ENCODE measurements at regions not wholly inside any gene's neighbourhood (a gene's known extent, or its start where the extent isn't known, plus 50 kb on each side); places are given as distances from the start of the nearest gene placed in this dataset.

- no peak overlapping the region for H3K4me3 ChIP-seq (ENCODE audit: low read depth, low read length)
- CTCF ChIA-PET = no interaction called here
These were observed 211.8 kb downstream of the MATN1 start for GRCh38 chr1:30511563-30511962.

DNA sequence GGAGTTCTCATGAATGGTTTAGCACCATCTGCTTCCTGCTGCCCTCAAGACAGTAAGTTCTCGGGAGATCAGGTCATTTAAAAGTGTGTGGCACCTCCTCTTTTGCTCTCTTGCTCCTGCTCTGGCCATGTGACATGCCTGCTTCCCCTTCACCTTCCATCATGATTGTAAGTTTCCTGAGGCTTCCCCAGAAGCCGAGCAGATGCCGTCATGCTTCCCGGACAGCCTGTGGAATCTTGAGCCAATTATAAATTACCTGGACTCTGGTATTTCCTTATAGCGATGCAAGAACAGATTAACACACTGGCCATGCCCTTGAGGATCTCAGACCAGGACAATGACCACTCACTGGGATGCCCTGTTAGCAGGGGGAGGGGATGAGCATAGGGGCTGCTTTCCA, 212.3 kb downstream of the MATN1 start:
- DNase-seq = no peak
- BruUV-seq (replicated peaks) = no TSS peak
- Mint-ChIP-seq H3K4me3 (ENCODE audit: unreplicated experiment) (no peak overlapping the region), H3K27ac (ENCODE audit: unreplicated experiment) (no peak overlapping the region), H3K27me3 (ENCODE audit: insufficient read depth, unreplicated experiment) (peaks cover 8% of the 10 kb centered on the region), H3K36me3 (ENCODE audit: insufficient read depth, unreplicated experiment) (no peaks in the 10 kb centered on the region), H3K9me3 (ENCODE audit: unreplicated experiment) (no peaks in the 10 kb centered on the region), H3K4me1 (ENCODE audit: low read depth, unreplicated experiment) (no peaks in the 10 kb centered on the region)
- H3K4me3 ChIP-seq (ENCODE audit: low read depth, low read length) = no peak overlapping the region
- no peaks in the 10 kb centered on the region for H3K4me1 ChIP-seq
- ChIA-PET CTCF (no interaction called here), POLR2A (no interaction called here)
- H3K27me3 ChIP-seq (replicated peaks; ENCODE audit: control insufficient read depth, insufficient read depth, low read length) = no peaks in the 10 kb centered on the region
- no peak for TF ChIP-seq CTCF (IDR thresholded peaks at IDR 0.05; ENCODE audit: insufficient read depth in 1 of 2, low read depth in 1 of 2, low read length in 1 of 2, severe bottlenecking in 1 of 2, unreplicated experiment in 1 of 2)
- intact Hi-C loops (cut with micrococcal nuclease; ENCODE audit: unreplicated experiment) = no loop called here
- no peaks in the 10 kb centered on the region for H3K9me3 ChIP-seq
- no peaks in the 10 kb centered on the region for H3K36me3 ChIP-seq (ENCODE audit: control insufficient read depth, insufficient read depth, low read length)

More at GRCh38 chr1:30511563-30511962, 211.8 kb downstream of the MATN1 start:
- POLR2A ChIA-PET = no interaction called here
- no peaks in the 10 kb centered on the region for H3K36me3 Mint-ChIP-seq (ENCODE audit: insufficient read depth, unreplicated experiment)
- no peak for DNase-seq
- no peak overlapping the region for H3K27ac Mint-ChIP-seq (ENCODE audit: unreplicated experiment)
- H3K4me1 Mint-ChIP-seq (ENCODE audit: low read depth, unreplicated experiment) = no peaks in the 10 kb centered on the region
- H3K27me3 Mint-ChIP-seq (ENCODE audit: insufficient read depth, unreplicated experiment) = peaks cover 8% of the 10 kb centered on the region
- no TSS peak for BruUV-seq (replicated peaks)
- Histone ChIP-seq H3K9me3 (no peaks in the 10 kb centered on the region), H3K36me3 (ENCODE audit: control insufficient read depth, insufficient read depth, low read length) (no peaks in the 10 kb centered on the region), H3K4me1 (no peaks in the 10 kb centered on the region), H3K27me3 (replicated peaks; ENCODE audit: control insufficient read depth, insufficient read depth, low read length) (no peaks in the 10 kb centered on the region)
- no peak overlapping the region for H3K4me3 Mint-ChIP-seq (ENCODE audit: unreplicated experiment)
- TF ChIP-seq CTCF (IDR thresholded peaks at IDR 0.05; ENCODE audit: insufficient read depth in 1 of 2, low read depth in 1 of 2, low read length in 1 of 2, severe bottlenecking in 1 of 2, unreplicated experiment in 1 of 2) = no peak
- no peaks in the 10 kb centered on the region for H3K9me3 Mint-ChIP-seq (ENCODE audit: unreplicated experiment)
- intact Hi-C loops (cut with micrococcal nuclease; ENCODE audit: unreplicated experiment) = no loop called here

DNA sequence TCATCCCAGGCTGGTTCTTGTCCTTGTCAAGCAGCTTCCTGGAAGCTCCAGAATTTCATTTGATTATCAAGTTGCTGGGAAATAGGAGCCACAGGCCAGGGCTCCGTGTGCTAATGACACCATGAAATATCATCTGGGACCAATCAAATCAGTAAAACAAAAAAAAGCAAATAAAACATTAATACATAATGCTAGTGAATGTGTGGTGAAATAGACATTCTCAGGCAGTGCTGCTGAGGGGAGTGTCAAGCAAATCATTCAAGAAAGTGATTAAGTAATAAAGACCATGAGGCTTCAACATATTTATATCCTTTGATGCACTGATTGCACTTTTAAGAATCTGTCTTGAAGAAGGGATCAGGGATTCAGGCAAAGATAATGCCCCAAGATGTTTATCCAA, 213.7 kb downstream of the MATN1 start:
- Mint-ChIP-seq H3K9me3 (ENCODE audit: unreplicated experiment) (no peaks in the 10 kb centered on the region), H3K27me3 (ENCODE audit: insufficient read depth, unreplicated experiment) (peaks cover 8% of the 10 kb centered on the region), H3K4me3 (ENCODE audit: unreplicated experiment) (no peak overlapping the region), H3K27ac (ENCODE audit: unreplicated experiment) (no peak overlapping the region), H3K4me1 (ENCODE audit: low read depth, unreplicated experiment) (no peaks in the 10 kb centered on the region), H3K36me3 (ENCODE audit: insufficient read depth, unreplicated experiment) (no peaks in the 10 kb centered on the region)
- Histone ChIP-seq H3K27me3 (replicated peaks; ENCODE audit: control insufficient read depth, insufficient read depth, low read length) (no peaks in the 10 kb centered on the region), H3K4me1 (no peaks in the 10 kb centered on the region), H3K9me3 (no peaks in the 10 kb centered on the region), H3K4me3 (ENCODE audit: low read depth, low read length) (no peak overlapping the region), H3K36me3 (ENCODE audit: control insufficient read depth, insufficient read depth, low read length) (no peaks in the 10 kb centered on the region)
- no peak for DNase-seq
- BruUV-seq (replicated peaks) = no TSS peak
- POLR2A ChIA-PET = no interaction called here
- CTCF ChIA-PET = no interaction called here
- intact Hi-C loops (cut with micrococcal nuclease; ENCODE audit: unreplicated experiment) = no loop called here
- TF ChIP-seq CTCF (IDR thresholded peaks at IDR 0.05; ENCODE audit: insufficient read depth in 1 of 2, low read depth in 1 of 2, low read length in 1 of 2, severe bottlenecking in 1 of 2, unreplicated experiment in 1 of 2) = no peak
